ENCODE measurements at regions not wholly inside any gene's neighbourhood (a gene's known extent, or its start where the extent isn't known, plus 50 kb on each side); places are given as distances from the start of the nearest gene placed in this dataset.

GRCh38 chr4:67256388-67257043, 288.8 kb downstream of the CENPC start:
- TF ChIP-seq CTCF (conservative IDR thresholded peaks at IDR 0.05; ENCODE audit: low read depth, low read length) = no peak
- TF ChIP-seq EZH2 (IDR thresholded peaks at IDR 0.05; ENCODE audit: borderline replicate concordance, low read depth, low read length, poor library complexity, severe bottlenecking) = no peak
